SU-DHL-6 (cell line): ENCODE measurements at regions not wholly inside any gene's neighbourhood (a gene's known extent, or its start where the extent isn't known, plus 50 kb on each side); places are given as distances from the start of the nearest gene placed in this dataset.

Source experiments
- H2AFZ ChIP-seq: fragments of 200-600 bp; sonication (generic); 2 replicates; pipeline ENCODE4 v1.6.1; 2014; ENCODE audit warnings: low read depth, mild to moderate bottlenecking, moderate library complexity, mixed read lengths, antibody characterized with exemption, low read length; ENCODE audit not compliant: severe bottlenecking
- H3F3A ChIP-seq: fragments of 200-600 bp; shearing (Covaris generic); 2 replicates; pipeline ENCODE4 v1.6.0; 2016; ENCODE audit warnings: antibody characterized with exemption, mild to moderate bottlenecking; ENCODE audit not compliant: insufficient read depth
- H3K27ac ChIP-seq: fragments of 200-600 bp; sonication (generic); 2 replicates; pipeline ENCODE4 v1.5.1; 2016; ENCODE audit warnings: low read depth, mild to moderate bottlenecking, low read length, moderate library complexity, mixed read lengths
- H3K27me3 ChIP-seq: fragments of 200-600 bp; sonication (generic), shearing (Covaris generic); 2 replicates; pipeline ENCODE4 v1.6.0; 2014; ENCODE audit warnings: mild to moderate bottlenecking, low read length
- H3K36me3 ChIP-seq: fragments of 200-600 bp; sonication (generic); 2 replicates; pipeline ENCODE4 v1.6.1; 2014; ENCODE audit warnings: mild to moderate bottlenecking, low read length, mixed read lengths
- H3K4me2 ChIP-seq: fragments of 300-600, 200-600 bp; shearing (Covaris generic), sonication (generic); 2 replicates; pipeline ENCODE4 v1.6.0; 2014; ENCODE audit warnings: low read length, low read depth, mild to moderate bottlenecking; ENCODE audit not compliant: poor library complexity, severe bottlenecking
- H3K4me3 ChIP-seq: fragments of 200-600 bp; sonication (generic); 2 replicates; pipeline ENCODE4 v1.5.1; 2014; ENCODE audit warnings: antibody characterized with exemption, low read length, mild to moderate bottlenecking, mixed read lengths; ENCODE audit not compliant: insufficient read depth, poor library complexity, severe bottlenecking
- H3K79me2 ChIP-seq: fragments of 200-600 bp; sonication (generic); 2 replicates; pipeline ENCODE4 v1.6.1; 2014; ENCODE audit warnings: mild to moderate bottlenecking, low read length, moderate library complexity; ENCODE audit not compliant: insufficient read depth
- H3K9ac ChIP-seq: fragments of 200-600 bp; sonication (generic); 2 replicates; pipeline ENCODE4 v1.7.0; 2014; ENCODE audit warnings: mild to moderate bottlenecking, low read length
- H3K9me2 ChIP-seq: fragments of 200-600 bp; sonication (generic); replicated peaks from 2 replicates; pipeline ENCODE4 v1.6.1; 2014; ENCODE audit warnings: low read length; ENCODE audit not compliant: insufficient read depth
- H3K9me3 ChIP-seq: fragments of 200-600 bp; sonication (generic); 2 replicates; pipeline ENCODE4 v1.6.1; 2014; ENCODE audit warnings: low read length, mixed read lengths; ENCODE audit not compliant: insufficient read depth
- H4K20me1 ChIP-seq: fragments of 200-600 bp; sonication (generic); 2 replicates; pipeline ENCODE4 v1.6.1; 2014; ENCODE audit warnings: low read depth, mild to moderate bottlenecking, antibody characterized with exemption, low read length, moderate library complexity, mixed read lengths
- EZH2phosphoT487 ChIP-seq: fragments of 200-600 bp; sonication (generic), shearing (Covaris generic); conservative IDR thresholded peaks from 2 replicates; pipeline ENCODE4 v1.6.1; 2018; ENCODE audit warnings: mild to moderate bottlenecking, antibody characterized with exemption, low read length, moderate library complexity, mixed read lengths
- TF ChIP-seq, protein P1 (sequence below): fragments of 200-600 bp; sonication (generic); IDR thresholded peaks from one replicate; pipeline ENCODE4 v1.5.1; 2017; ENCODE audit warnings: antibody characterized with exemption, mild to moderate bottlenecking, low read length, moderate library complexity; ENCODE audit not compliant: insufficient read depth, poor library complexity, severe bottlenecking

DNA sequence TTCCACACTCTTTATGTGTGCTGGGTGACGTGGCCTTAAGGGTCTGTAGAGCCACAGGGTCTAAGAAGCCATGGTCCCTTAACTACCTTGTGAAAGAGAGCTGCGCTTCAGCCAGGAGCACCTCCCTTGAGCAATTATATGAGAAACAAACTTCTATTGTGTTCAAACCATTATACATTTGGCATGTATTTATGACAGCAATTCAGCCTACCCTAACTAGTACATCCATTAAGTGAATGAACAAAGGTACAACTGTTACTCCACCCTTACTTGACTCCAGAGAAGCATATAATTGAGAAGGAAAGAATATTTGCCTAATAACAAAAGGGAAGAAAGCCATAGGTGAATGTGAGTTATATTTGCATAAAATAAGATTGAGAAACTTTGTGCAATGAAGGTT lies 69.8 kb upstream of the BOC start:
- Histone ChIP-seq H3F3A (no peaks in the 10 kb centered on the region), H3K79me2 (no peaks in the 10 kb centered on the region)
- no peak for TF ChIP-seq EZH2phosphoT487
- TF ChIP-seq, protein P1, sequence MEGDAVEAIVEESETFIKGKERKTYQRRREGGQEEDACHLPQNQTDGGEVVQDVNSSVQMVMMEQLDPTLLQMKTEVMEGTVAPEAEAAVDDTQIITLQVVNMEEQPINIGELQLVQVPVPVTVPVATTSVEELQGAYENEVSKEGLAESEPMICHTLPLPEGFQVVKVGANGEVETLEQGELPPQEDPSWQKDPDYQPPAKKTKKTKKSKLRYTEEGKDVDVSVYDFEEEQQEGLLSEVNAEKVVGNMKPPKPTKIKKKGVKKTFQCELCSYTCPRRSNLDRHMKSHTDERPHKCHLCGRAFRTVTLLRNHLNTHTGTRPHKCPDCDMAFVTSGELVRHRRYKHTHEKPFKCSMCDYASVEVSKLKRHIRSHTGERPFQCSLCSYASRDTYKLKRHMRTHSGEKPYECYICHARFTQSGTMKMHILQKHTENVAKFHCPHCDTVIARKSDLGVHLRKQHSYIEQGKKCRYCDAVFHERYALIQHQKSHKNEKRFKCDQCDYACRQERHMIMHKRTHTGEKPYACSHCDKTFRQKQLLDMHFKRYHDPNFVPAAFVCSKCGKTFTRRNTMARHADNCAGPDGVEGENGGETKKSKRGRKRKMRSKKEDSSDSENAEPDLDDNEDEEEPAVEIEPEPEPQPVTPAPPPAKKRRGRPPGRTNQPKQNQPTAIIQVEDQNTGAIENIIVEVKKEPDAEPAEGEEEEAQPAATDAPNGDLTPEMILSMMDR, result no peak

DNA sequence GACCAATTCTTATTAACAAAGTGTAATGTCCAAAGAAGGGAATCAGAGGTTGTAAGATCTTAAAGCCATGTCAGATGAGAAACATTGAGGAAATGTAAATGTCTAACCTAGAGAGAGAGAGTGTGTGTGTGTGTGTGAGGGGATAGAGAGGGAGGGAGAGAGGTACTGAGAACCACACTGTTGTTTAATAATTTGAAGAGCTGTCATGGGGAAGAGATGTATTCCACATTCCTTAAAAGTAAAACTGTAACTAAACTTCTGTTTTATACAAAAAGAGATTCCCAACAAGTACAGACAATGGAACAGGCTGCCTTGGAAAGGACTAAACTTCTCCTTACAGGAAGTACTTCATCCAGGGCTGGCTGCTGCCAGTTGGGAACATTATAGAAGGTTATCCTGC lies 68.9 kb upstream of the BOC start:
- no peaks in the 10 kb centered on the region for H3K27me3 ChIP-seq
- H4K20me1 ChIP-seq, result no peaks in the 10 kb centered on the region
- H3K9me2 ChIP-seq, result no peaks in the 10 kb centered on the region
- no peak overlapping the region for H3K9ac ChIP-seq
- no peaks in the 10 kb centered on the region for H3K79me2 ChIP-seq
- H3K4me3 ChIP-seq, result no peak overlapping the region
- H2AFZ ChIP-seq, result no peak overlapping the region
- no peaks in the 10 kb centered on the region for H3K9me3 ChIP-seq
- no peaks in the 10 kb centered on the region for H3F3A ChIP-seq
- H3K4me2 ChIP-seq, result no peak overlapping the region
- no peak overlapping the region for H3K27ac ChIP-seq
- TF ChIP-seq, protein P1, result no peak
- TF ChIP-seq EZH2phosphoT487, result no peak
- H3K36me3 ChIP-seq, result no peaks in the 10 kb centered on the region

More for the DNA sequence above, 69.8 kb upstream of the BOC start:
- Histone ChIP-seq H3K9ac (no peak overlapping the region), H3K27me3 (no peaks in the 10 kb centered on the region), H3K4me3 (no peak overlapping the region), H3K36me3 (no peaks in the 10 kb centered on the region), H3K9me3 (no peaks in the 10 kb centered on the region), H3K9me2 (no peaks in the 10 kb centered on the region), H3K4me2 (no peak overlapping the region), H2AFZ (no peak overlapping the region), H4K20me1 (no peaks in the 10 kb centered on the region), H3K27ac (no peak overlapping the region)

DNA sequence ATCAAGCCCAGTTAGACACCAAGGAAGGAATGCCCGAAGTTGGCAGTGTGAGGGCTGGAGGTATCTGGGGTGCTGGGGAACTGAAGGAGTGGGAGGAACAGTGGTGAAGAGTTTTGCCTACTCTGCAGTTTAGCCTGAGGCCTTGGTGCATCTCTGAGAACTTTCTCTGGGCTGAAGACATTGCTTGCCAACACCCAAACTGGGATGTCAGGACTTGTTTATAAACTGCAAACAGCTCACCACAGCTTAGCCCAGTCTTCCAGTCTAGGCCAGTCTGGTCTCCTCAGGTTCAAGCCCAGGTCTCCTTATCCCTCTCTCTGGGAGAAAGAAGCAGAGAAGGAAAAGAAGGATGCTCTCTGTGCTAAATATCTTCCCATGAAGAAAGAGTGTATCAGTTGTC lies 68.0 kb upstream of the BOC start:
- Histone ChIP-seq H3F3A (no peaks in the 10 kb centered on the region), H3K4me3 (no peak overlapping the region), H3K9me3 (no peaks in the 10 kb centered on the region), H2AFZ (no peak overlapping the region), H3K36me3 (no peaks in the 10 kb centered on the region), H3K9ac (no peak overlapping the region), H3K27ac (no peak overlapping the region), H3K27me3 (no peaks in the 10 kb centered on the region), H3K9me2 (no peaks in the 10 kb centered on the region), H3K79me2 (no peaks in the 10 kb centered on the region), H4K20me1 (no peaks in the 10 kb centered on the region), H3K4me2 (no peak overlapping the region)
- no peak for TF ChIP-seq EZH2phosphoT487
- TF ChIP-seq, protein P1, result no peak
